ENCODE measurements at regions not wholly inside any gene's neighbourhood (a gene's known extent, or its start where the extent isn't known, plus 50 kb on each side); places are given as distances from the start of the nearest gene placed in this dataset.

- TF ChIP-seq ZNF558 (CRISPR knock-in tag; IDR thresholded peaks at IDR 0.05; ENCODE audit: borderline replicate concordance) (no peak), HOXA3 (CRISPR knock-in tag; IDR thresholded peaks at IDR 0.05) (peak; percentile 48; the same call in 1 of the 2 replicates), FOXO1 (CRISPR knock-in tag; IDR thresholded peaks at IDR 0.05) (no peak), SMARCE1 (IDR thresholded peaks at IDR 0.05; ENCODE audit: borderline replicate concordance) (no peak), ZNF761 (CRISPR knock-in tag; conservative IDR thresholded peaks at IDR 0.05) (no peak), DBP (CRISPR knock-in tag; IDR thresholded peaks at IDR 0.05; ENCODE audit: not compliant biosample characterization) (no peak), THAP11 (CRISPR knock-in tag; IDR thresholded peaks at IDR 0.05) (peak; percentile 58; the same call in 1 of the 2 replicates), ZNF160 (CRISPR knock-in tag; IDR thresholded peaks at IDR 0.05) (no peak), ZNF7 (CRISPR knock-in tag; IDR thresholded peaks at IDR 0.05) (no peak), ZNF713 (CRISPR knock-in tag; IDR thresholded peaks at IDR 0.05) (no peak), NKX3-1 (CRISPR knock-in tag; IDR thresholded peaks at IDR 0.05) (no peak), ZNF83 (CRISPR knock-in tag; IDR thresholded peaks at IDR 0.05; ENCODE audit: borderline replicate concordance) (no peak), ZBTB1 (CRISPR knock-in tag; IDR thresholded peaks at IDR 0.05; ENCODE audit: borderline replicate concordance) (no peak), ZFX (CRISPR knock-in tag; IDR thresholded peaks at IDR 0.05; ENCODE audit: low read depth) (peak; percentile 64), ZNF609 (CRISPR knock-in tag; IDR thresholded peaks at IDR 0.05; ENCODE audit: borderline replicate concordance) (no peak; the same call in 1 of the 2 replicates), RBAK (CRISPR knock-in tag; IDR thresholded peaks at IDR 0.05) (0 out of 2 replicates have a peak, but pooled peaks have one; percentile 38)
- TF ChIP-seq, protein P1, sequence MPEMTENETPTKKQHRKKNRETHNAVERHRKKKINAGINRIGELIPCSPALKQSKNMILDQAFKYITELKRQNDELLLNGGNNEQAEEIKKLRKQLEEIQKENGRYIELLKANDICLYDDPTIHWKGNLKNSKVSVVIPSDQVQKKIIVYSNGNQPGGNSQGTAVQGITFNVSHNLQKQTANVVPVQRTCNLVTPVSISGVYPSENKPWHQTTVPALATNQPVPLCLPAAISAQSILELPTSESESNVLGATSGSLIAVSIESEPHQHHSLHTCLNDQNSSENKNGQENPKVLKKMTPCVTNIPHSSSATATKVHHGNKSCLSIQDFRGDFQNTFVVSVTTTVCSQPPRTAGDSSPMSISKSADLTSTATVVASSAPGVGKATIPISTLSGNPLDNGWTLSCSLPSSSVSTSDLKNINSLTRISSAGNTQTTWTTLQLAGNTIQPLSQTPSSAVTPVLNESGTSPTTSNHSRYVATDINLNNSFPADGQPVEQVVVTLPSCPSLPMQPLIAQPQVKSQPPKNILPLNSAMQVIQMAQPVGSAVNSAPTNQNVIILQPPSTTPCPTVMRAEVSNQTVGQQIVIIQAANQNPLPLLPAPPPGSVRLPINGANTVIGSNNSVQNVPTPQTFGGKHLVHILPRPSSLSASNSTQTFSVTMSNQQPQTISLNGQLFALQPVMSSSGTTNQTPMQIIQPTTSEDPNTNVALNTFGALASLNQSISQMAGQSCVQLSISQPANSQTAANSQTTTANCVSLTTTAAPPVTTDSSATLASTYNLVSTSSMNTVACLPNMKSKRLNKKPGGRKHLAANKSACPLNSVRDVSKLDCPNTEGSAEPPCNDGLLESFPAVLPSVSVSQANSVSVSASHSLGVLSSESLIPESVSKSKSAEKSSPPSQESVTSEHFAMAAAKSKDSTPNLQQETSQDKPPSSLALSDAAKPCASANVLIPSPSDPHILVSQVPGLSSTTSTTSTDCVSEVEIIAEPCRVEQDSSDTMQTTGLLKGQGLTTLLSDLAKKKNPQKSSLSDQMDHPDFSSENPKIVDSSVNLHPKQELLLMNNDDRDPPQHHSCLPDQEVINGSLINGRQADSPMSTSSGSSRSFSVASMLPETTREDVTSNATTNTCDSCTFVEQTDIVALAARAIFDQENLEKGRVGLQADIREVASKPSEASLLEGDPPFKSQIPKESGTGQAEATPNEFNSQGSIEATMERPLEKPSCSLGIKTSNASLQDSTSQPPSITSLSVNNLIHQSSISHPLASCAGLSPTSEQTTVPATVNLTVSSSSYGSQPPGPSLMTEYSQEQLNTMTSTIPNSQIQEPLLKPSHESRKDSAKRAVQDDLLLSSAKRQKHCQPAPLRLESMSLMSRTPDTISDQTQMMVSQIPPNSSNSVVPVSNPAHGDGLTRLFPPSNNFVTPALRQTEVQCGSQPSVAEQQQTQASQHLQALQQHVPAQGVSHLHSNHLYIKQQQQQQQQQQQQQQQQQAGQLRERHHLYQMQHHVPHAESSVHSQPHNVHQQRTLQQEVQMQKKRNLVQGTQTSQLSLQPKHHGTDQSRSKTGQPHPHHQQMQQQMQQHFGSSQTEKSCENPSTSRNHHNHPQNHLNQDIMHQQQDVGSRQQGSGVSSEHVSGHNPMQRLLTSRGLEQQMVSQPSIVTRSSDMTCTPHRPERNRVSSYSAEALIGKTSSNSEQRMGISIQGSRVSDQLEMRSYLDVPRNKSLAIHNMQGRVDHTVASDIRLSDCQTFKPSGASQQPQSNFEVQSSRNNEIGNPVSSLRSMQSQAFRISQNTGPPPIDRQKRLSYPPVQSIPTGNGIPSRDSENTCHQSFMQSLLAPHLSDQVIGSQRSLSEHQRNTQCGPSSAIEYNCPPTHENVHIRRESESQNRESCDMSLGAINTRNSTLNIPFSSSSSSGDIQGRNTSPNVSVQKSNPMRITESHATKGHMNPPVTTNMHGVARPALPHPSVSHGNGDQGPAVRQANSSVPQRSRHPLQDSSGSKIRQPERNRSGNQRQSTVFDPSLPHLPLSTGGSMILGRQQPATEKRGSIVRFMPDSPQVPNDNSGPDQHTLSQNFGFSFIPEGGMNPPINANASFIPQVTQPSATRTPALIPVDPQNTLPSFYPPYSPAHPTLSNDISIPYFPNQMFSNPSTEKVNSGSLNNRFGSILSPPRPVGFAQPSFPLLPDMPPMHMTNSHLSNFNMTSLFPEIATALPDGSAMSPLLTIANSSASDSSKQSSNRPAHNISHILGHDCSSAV (CRISPR knock-in tag; IDR thresholded peaks at IDR 0.05; ENCODE audit: borderline replicate concordance): no peak
Observed at GRCh38 chr2:215828528-215829184, 184.7 kb downstream of the MREG start (continued).

Measured in HepG2 (cell line).